Effector CD8-positive, alpha-beta T cell (primary cell): ENCODE measurements at regions not wholly inside any gene's neighbourhood (a gene's known extent, or its start where the extent isn't known, plus 50 kb on each side); places are given as distances from the start of the nearest gene placed in this dataset.

Experiments used
- DNase-seq: peaks from one replicate; lab custom pipeline; 2025; lab: John Stamatoyannopoulos, UW

- no peak for DNase-seq
Observed at GRCh38 chr2:122395687-122396086, 640.2 kb downstream of the TSN start.

GRCh38 chr2:122411231-122411630 lies 655.8 kb downstream of the TSN start:
- DNase-seq, result no peak

- no peak for DNase-seq
Observed at GRCh38 chr2:122412360-122412759, 656.9 kb downstream of the TSN start.

GRCh38 chr2:122414902-122415301 lies 659.5 kb downstream of the TSN start:
- DNase-seq, result no peak

GRCh38 chr2:122417114-122417513 lies 661.7 kb downstream of the TSN start:
- no peak for DNase-seq

GRCh38 chr2:122421775-122422174 lies 666.3 kb downstream of the TSN start:
- no peak for DNase-seq

- DNase-seq, result no peak
Observed at GRCh38 chr2:122422384-122422991, 667.0 kb downstream of the TSN start.

- no peak for DNase-seq
Observed at GRCh38 chr2:122423934-122424333, 668.5 kb downstream of the TSN start.

- DNase-seq, result no peak
Observed at GRCh38 chr2:122433123-122433754, 677.8 kb downstream of the TSN start.

- no peak for DNase-seq
Observed at GRCh38 chr2:122445003-122445402, 689.6 kb downstream of the TSN start.

- DNase-seq, result no peak
Observed at GRCh38 chr2:122446761-122447160, 691.3 kb downstream of the TSN start.

GRCh38 chr2:122447237-122447636 lies 691.8 kb downstream of the TSN start:
- no peak for DNase-seq

- DNase-seq, result no peak
Observed at GRCh38 chr2:122451040-122451439, 695.6 kb downstream of the TSN start.

GRCh38 chr2:122451697-122452096 lies 696.2 kb downstream of the TSN start:
- no peak for DNase-seq

- no peak for DNase-seq
Observed at GRCh38 chr2:122469147-122469546, 713.7 kb downstream of the TSN start.

GRCh38 chr2:122471753-122472152 lies 716.3 kb downstream of the TSN start:
- DNase-seq, result no peak

- no peak for DNase-seq
Observed at GRCh38 chr2:122478117-122478516, 722.7 kb downstream of the TSN start.

- DNase-seq, result no peak
Observed at GRCh38 chr2:122478771-122479170, 723.3 kb downstream of the TSN start.

- no peak for DNase-seq
Observed at GRCh38 chr2:122480501-122481243, 725.2 kb downstream of the TSN start.

- DNase-seq, result no peak
Observed at GRCh38 chr2:122481244-122481622, 725.8 kb downstream of the TSN start.

GRCh38 chr2:122481717-122482116 lies 726.3 kb downstream of the TSN start:
- DNase-seq, result no peak

GRCh38 chr2:122486086-122486485 lies 730.6 kb downstream of the TSN start:
- no peak for DNase-seq

- DNase-seq, result no peak
Observed at GRCh38 chr2:122486705-122487415, 731.4 kb downstream of the TSN start.
